GM12872 (cell line): ENCODE measurements at regions not wholly inside any gene's neighbourhood (a gene's known extent, or its start where the extent isn't known, plus 50 kb on each side); places are given as distances from the start of the nearest gene placed in this dataset.

Experiments
- TF ChIP-seq, protein P1 (sequence below): IDR thresholded peaks from 3 replicates; pipeline ENCODE4 v1.5.1; 2011; ENCODE audit warnings: low read depth, mild to moderate bottlenecking, low read length, moderate library complexity; ENCODE audit not compliant: insufficient read depth

DNA sequence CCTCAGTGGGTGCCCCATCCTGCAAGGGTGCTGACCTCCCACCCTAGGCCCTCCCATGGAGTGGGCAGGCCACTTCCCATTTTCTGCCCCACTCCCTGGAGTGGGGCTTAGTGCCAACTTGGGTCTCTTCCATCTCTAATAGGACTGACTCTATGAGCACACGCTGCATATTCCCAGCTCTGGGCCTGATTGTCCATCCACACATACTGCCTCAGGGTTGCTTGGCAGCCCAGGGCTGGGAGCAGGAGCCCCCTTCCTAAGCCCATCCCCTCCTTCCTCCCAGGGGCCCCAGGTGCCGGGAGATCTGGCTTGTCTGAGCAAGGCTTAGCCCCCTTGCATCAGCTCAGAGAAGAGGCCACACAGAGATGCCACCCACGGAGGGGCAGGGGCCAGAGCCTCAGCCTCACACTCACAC, 55.1 kb downstream of the PJA1 start:
- TF ChIP-seq, protein P1, sequence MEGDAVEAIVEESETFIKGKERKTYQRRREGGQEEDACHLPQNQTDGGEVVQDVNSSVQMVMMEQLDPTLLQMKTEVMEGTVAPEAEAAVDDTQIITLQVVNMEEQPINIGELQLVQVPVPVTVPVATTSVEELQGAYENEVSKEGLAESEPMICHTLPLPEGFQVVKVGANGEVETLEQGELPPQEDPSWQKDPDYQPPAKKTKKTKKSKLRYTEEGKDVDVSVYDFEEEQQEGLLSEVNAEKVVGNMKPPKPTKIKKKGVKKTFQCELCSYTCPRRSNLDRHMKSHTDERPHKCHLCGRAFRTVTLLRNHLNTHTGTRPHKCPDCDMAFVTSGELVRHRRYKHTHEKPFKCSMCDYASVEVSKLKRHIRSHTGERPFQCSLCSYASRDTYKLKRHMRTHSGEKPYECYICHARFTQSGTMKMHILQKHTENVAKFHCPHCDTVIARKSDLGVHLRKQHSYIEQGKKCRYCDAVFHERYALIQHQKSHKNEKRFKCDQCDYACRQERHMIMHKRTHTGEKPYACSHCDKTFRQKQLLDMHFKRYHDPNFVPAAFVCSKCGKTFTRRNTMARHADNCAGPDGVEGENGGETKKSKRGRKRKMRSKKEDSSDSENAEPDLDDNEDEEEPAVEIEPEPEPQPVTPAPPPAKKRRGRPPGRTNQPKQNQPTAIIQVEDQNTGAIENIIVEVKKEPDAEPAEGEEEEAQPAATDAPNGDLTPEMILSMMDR = no peak

GRCh38 chrX:69109706-69110105, 55.5 kb downstream of the PJA1 start:
- TF ChIP-seq, protein P1 = no peak

DNA sequence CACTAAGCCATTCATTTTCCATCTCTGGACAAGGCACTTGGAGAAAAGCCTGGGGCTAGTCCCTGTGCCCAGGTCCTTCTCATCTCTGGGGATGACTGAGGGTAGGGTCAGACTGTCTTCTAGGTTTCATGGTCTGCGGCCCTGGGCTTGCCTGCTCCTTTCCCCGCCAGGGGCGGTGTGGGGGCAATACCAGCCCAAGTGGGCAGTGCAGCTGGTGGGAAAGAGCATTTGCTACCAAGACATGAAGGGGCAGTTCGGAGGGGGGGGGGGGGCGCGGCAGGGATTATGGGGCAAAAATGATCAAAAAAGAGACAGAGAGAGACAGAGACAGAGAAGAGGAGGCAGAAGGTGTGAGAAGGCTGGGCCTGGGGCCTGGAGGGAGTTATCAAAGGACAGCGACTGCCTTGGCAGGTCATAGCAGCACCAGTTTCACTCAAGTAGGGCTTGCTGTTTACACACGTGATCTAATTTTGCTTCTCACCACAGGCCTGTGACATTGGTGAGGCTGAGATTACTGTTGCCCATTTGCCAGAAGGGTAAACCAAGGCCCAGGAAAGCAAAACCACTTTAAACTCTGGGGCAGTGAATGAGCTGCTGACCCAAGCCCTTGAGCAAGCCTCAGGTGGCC, 56.1 kb downstream of the PJA1 start:
- TF ChIP-seq, protein P1 = no peak

DNA sequence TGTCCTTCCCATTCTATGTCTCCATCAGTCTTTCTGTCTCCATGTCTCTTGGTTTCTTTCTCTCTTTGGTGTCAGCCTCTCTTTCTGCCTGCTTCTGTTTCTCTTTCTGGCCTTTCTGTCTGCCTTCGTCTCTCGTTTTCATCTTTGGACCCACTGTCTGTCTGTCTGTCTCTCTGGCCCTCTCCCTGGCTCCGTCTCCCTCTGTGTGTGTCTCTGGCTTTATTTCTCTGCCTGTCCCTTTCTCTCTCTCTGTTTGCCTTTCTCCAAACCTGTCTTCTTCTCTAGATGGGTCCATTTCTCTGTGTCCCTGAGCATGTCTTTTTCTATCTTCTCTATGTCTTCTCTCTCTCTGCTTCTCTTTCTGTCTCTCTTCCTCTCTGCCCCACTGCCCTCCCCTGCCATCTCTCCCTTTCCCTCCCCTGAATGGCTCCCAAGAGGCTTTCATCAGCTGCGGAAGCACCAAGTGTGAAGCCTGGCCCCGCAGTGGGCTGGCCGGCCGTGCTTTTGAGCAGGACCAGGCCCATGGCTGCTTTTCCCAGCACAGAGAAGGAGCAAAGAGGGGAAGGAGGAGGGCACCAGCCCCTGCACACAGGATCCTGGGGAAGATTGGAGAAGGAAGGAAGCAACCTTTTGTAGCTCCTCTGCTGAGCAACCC, 57.4 kb downstream of the PJA1 start:
- TF ChIP-seq, protein P1 = no peak

DNA sequence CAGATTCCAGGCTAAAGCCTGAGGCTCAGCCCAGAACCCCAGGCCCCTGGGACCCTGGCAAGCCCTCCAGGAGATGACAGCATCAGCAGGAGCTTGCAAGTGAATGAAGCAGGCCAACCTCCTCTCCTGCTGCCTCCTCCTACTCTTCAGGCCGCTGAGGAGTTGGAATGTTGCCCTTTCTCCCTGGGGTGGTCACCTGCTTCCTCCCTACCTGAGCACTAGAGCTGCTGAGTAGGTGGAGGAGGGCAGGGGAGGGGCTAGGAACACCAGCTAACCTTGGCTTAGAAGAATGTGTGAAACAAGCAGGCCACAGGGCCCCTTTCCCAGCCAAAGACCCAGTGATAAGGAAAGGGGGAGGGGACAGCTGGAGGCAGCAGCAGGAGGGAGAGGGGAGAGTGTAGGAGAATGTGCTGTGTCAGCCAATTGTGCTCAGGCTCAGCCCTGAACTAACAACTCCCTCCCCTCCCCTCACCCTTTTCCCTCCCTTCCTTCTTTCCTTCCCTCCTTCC, 58.0 kb downstream of the PJA1 start:
- TF ChIP-seq, protein P1 = no peak

- TF ChIP-seq, protein P1 = no peak
These were observed 60.4 kb downstream of the PJA1 start for GRCh38 chrX:69104756-69105434.

DNA sequence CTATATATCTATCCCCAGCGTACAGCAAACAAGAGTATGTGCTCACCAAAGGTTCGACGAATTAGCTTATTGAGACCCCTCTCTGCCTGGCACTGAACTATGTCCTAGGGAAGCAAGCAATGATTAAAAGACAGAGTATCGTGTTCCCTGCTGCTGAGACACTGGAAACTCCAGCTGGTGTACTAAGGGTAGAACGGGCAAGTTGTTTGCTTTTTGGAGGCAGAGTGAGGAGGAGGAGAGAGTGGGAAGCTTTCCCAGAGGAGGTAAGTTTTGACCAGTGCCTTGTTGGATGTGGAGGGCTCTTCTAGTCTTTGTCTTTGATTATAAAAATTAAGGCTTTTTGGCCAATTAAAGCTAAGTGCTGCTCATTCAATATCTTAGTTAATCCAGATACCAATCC, 61.7 kb downstream of the PJA1 start:
- TF ChIP-seq, protein P1 = no peak
